Stimulated activated naive CD4-positive, alpha-beta T cell treated with Interleukin-2 at 50 U/mL for 16 hours (primary cell): ENCODE measurements at regions not wholly inside any gene's neighbourhood (a gene's known extent, or its start where the extent isn't known, plus 50 kb on each side); places are given as distances from the start of the nearest gene placed in this dataset.
"Not testable (repeated sequence)": the region's sequence is repeated elsewhere in the genome, so short reads cannot be mapped to it uniquely, and the experiment has no call there.

Experiments
- DNase-seq: peaks from one replicate; lab custom pipeline; 2025; lab: John Stamatoyannopoulos, UW

DNA sequence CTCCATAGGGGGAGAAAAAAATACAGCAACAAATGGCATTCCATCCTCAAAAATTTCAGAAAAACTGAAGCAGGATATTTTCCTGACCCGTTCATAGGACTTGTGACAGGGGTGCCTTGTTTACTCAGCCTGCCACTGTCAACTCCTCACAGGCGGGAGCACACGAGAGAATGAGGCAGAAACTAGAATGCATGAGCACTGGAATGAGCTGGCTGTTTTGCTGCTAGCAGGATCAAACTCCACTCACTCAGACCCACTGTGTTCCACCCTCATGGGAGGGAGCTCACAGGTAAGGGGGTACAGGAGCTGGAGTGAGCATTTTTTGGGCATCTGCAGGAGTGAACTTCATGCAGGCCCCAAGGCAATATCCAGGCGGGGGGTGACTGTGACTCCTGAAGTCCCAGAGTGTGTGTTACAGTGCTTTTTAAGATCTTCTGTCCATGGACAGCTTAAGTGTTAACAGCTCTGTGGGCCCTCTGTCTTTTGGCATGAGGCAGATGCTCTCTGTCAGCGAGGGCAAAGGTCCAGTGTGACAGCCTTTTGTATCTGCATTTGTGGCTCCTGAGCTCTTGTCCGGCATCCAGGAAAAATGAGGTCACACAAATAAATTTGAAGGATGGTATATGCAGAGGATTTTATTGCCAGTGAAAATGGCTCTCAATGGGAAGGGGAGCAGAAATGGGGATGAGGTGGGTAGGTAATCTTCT lies 905.7 kb upstream of the TENM4 start:
- no peak for DNase-seq

DNA sequence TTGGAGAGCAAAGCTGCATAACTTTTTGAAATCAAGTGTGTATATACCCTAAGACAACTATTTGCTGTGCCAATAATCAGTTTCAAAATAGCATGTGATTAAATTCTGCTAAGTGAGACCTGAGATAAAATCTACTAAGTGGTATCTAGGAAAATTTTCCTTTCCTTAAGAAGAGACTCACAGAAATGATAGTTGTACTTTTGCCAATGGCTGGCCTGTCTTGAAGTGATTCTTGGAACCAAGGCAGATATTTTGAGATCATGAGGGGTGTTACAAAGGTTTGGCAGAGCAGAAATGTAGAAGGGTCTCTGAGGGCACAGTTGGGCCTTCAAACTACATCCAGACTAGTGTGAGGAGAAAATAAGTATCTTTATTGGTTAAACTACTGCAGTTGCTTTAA lies 902.6 kb upstream of the TENM4 start:
- DNase-seq: no peak

DNA sequence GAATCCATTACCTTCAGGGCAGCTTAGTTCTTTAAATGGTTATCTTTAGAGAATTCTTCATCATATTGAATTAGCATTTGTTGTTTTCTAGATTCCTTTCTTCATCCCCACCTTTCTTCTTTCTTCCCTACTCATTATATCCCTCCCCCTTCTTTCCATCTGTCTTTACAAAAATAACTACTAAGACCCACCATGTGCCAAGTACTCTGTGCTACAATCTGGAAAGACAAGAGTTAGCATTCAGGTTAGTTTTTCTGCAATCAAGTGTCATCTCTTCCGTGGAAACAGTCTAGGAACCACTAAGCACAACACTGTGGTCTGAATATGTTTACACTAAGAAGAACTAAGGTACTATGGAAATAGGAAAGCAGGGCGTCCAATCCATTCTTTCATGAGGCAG lies 897.4 kb upstream of the TENM4 start:
- DNase-seq: no peak

DNA sequence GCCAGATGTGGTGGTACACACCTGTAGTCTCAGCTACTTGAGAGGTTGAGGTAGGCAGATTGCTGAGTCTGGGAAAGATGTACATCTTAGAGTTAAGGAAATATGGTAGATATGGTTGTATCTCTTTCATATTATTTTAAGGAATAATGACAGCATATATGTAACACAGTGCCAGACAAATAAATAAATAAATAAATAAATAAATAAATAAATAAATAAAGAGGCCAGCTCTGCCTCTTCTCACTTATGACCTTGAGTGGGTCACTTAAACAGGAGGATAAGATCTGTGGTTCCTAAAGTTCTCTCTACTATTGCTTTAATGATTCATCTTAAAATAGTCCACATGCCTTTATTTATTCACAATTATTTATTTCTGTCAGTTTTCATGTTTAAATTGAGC lies 890.9 kb upstream of the TENM4 start:
- no peak for DNase-seq

DNA sequence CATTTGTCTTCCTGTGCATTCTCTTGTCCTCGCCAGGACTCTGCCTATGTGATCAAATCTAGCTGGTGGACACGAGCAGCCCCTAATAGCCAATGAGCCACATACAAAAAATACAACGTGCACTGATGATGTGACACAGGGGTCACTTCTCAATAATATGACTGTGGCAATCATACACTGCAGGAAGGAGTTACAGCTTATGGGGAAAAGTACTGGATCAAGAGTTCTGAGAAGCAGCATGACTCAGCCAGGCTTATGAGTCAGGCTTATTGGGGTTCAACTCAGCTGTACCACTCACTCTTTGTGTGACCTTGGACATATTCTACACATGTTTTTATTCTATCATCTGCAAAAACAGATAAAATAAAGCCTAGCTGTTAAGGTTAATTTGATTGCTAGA lies 889.4 kb upstream of the TENM4 start:
- no peak for DNase-seq

DNA sequence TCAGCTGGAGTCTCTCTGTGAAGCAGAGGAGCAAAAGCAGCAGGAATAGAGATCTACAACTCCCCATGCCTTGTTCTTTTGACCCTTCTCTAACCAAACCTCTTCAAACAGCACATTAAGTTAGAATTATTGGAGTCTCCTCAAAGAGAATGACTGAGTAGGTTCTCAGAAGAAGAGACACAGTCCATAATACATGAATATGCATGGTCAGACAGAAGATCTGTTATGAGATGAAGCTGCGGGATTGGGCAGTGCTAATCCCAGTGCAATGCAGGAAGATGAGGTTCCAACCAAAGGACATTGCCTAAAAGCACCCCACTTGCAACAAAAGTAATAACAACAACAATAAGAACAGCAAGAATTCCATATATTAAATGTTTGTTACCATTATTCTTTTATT lies 887.9 kb upstream of the TENM4 start:
- no peak for DNase-seq

DNA sequence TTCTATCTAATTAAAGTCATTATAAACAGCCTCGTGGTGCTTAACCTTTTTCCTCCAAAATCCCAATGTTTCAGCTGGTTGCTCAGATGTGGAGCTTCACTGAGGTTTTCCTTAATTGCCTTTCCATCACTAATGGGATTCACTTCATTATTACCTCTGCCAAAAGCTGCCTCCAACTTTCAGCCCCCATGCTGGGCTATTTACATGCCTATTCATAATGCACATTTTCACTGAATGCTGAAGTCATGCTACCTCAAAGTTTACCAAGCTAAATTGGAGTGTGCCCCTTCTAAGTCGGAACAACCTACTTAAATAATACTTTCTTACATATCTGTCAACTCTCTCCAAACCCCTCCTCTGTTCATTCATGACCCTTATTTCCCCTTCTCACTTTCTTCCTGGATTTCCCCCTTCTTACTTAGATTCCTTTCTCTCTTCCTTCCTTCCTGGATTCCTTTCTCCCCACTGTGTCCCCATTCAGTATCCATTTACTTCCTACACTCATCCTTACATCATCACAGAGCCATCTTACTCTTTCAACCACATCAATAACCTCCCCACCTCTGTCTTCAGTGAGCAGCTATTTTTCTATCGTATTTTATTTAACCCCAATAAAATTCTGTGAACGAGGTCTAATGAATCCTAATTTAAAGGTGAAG lies 887.3 kb upstream of the TENM4 start:
- DNase-seq: no peak

DNA sequence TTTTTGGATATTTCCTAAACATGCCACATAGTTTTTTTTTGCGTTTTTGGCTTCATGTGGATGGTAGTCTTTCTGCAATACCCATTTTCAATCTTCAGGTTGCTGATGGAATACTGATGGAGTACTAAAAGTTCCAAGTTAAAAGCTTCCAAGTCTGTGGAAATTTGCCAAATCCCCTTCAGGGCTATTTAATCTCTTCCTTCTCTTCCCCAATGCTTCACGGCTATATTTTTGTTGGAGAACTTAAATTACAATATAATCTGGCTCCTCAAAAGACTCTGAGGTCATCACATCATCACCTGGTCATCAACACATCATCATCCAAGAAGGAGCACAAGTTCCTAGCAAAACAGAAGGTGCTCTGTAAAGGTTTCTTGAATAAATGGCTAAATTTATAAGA lies 881.0 kb upstream of the TENM4 start:
- DNase-seq: no peak

DNA sequence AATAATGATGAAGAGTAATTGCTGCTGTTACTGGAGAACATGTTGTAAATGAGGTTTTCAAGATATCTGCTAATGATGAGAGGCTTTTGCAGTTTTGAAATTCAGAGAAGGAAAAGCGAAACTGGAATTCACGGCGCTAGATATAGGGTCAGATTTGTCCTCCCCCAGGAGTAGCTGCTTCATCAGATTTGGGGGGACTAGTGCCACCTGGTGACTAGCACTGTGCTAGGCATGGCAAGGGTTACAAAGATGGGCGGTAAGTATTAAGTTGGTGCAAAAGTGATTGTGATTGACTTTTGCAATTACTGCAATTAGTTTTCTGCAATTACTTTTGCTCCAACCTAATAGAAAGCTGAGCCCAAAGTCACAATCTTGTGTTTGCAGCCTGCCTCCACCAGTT lies 879.9 kb upstream of the TENM4 start:
- DNase-seq: no peak

DNA sequence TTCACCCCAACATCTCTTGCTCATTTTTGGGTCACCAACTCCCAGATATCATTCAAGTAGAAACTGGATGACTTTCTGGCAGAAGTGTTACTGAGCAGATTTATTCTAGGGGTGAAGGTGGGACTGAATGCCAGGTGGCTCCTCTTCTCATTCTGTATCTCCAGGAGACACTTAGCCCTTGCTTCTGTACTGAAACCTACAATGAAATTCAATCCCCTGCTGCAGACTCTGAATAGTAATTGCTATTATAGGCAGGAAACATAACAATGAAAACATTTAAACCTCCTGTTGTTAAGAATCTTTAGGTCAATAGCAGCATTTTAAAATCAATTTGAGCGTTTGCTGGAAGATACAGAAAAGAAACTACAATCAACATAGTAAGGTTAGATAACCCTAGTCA lies 879.4 kb upstream of the TENM4 start:
- DNase-seq: no peak

DNA sequence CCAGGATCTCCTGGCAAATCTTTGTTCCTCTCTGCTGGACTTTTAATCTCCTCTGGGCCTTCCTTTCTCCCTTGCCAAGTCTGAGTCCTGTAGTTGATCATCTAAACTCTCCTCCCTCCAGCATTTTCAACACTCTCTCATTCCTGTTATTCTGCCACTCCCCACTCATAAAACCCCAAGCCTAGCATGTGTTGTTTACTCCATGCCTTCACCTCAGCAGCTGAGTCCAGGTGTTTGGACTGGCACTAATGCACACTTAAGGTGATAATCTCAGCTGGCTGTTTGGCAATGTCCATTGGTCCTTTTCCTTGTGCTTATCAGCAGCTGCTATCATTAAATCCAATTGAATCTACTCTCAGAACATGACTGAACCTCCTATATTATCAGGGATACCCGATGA lies 876.8 kb upstream of the TENM4 start:
- no peak for DNase-seq

DNA sequence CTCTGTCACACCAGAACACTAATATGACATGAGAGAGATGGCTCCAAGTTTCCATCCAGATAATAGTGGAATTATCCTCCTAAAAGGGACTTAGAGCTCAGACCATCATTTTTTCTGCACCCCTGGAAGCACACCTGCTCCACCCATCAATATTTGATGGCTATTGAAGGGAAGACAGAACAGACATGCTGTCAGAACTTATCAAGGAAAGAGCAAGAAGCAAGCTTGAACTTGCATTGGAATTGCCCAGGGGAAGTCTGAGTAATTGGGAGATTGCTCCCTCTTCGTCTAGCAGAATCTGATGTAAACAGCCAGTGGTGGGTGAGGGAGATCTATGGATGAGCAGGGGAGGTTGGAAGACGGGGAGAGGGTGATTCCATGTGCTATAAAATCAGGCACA lies 874.4 kb upstream of the TENM4 start:
- DNase-seq: no peak

DNA sequence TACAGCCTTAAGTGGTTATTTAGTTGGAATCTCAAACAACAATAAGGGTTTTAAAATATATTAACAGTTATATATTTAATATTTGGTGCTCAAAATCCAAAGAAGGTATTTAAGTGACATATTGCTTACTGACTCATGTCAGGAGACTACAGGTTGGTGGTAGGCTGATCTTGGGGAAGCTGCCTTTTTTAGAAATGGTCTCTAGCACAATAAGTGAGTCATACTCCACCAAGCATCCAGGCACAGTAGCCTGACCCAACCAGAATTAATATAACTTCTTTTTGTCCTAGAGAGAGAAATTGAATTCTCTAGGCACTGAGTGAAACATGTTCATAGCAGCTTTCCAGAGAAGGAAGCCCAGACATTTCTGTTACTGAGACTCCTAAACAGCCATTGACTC lies 868.5 kb upstream of the TENM4 start:
- DNase-seq: no peak

DNA sequence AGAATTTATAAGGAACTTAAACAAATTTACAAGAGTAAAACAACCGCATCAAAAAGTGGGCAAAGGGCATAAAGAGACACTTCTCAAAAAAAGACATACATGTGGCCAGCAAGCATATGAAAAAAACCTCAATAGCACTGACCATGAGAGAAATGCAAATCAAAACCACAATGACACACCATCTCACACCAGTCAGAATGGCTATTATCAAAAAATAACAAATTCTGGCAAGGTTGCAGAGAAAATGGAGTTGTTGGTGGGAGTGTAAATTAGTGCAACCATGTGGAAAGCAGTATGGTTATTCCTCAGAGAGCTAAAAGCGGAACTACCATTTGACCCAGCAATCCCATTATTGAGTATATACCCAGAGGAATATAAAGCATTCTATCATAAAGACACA lies 866.8 kb upstream of the TENM4 start:
- DNase-seq: no peak

DNA sequence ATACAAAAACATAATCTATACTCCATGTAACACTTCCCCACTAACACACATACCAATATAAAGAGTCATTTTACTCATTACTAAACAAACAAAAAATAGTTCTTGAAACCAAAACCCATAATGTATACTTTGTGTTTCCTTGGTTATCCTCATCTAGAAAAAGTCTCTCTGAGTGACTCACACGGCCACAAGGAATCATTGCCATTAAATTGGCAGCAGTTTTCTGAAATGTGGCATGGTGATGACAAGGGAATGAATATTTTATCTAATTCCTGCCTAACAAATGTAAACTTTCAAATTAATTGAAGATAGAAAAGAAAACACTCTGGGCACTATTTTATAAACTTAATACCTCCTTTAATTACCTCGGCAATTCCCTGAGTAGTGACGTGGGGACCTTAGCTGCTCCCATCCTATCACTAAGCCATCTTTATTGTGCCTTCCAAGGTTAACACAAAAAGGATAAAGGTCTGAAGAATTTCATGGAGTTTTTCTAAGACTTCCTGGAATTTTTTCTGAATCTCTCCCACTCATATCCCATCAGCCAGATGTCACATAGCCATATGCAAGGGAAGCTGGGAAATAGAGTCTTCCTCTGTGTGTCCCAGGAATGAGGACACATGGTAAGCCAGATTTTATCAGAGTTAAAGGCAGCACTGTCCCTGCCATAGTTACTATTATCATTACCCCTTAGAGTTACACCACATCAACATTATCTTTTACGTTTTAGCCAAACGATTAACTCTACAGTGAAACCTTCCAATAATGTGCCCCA lies 857.2 kb upstream of the TENM4 start:
- DNase-seq: no peak

DNA sequence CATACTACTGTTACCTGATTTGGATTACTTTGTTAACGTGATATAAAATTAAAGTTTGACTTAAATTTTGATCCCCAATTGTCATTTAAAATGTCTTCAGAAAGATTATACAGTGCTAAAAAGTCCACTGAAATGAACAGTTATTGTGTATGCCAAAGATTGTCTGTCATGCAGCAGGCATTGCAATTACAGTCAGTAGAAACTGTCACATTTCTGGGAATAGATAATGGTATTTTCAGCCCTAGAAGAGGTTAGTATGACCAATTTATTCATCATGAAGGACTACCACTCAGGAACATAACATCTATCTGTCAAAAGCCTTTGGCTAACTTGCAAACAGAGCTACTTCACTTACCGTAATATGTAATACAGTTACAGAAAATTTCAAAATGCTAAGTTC lies 852.5 kb upstream of the TENM4 start:
- no peak for DNase-seq

DNA sequence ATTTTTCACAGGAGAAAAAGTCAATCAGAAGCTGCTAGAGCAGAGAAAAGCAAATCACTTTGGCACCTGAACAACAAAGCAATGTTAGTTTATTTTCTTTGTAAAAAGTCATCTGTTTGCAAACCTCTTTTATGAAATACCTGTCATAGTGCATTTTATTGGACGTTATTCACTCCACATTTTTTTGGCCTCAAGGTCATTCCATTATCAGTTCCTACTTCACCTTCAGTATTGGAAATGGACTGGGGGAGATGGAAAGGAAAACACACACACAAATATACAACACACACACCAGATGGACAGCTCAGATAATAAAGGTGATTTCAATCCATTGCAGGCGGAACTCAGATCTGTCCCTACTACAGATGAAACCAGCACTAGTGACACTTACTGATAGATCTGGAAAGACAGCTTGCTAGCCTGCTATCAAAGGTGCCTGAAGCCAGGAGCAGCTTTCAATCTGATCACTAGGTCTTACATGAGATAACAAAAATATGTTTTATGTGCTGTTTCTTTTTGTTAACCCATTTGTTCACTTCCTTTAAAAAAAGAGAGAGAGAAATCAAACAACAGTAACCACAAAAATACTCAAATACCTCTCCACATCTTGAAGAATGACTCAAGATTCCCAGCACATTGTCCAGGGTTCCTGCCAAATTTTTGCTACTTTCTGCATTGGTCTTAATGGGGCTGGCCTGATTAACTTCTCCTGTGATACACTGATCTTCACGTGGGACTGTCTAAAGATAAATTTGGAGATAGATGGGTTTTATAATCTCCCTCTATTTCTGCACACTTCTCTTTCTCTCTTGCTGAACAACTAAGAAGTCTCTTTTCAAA lies 844.3 kb upstream of the TENM4 start:
- no peak for DNase-seq

DNA sequence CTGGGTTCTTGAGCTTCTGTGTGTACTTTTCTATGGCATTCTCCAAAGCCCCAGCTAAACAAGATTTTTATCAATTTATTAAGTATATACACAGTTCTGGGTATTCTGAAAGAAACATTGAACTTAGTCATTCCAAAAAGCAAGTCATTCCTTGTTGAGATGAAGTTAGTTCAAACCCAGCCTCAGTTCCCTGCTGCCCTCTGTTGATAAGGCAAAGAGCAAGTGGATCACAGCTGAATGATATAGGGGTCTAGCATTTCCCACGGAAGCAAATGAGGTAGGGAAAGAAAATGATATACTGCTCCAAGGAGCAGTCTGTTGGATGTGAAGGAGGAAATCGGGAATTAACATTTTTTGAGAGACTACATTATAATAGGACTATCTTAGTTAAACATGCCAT lies 841.8 kb upstream of the TENM4 start:
- DNase-seq: no peak

DNA sequence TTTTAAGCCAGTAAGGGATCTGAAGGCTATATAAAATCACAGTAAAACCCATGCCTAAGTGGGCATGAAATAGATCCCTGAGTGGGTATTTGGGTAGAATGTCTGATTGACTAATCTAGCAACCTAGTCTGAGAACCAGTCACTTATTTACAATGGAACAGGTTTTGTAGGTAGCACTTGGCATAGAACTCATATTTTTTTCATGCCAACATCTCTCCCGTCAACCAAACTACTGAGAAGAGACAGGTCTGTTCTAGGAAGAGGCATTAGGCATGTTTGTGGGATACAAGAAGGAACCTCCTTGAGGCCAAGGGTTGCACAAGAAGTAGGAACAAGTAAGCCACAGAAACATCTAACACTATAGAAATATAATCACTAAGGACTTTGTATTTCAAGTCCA lies 840.4 kb upstream of the TENM4 start:
- DNase-seq: no peak

DNA sequence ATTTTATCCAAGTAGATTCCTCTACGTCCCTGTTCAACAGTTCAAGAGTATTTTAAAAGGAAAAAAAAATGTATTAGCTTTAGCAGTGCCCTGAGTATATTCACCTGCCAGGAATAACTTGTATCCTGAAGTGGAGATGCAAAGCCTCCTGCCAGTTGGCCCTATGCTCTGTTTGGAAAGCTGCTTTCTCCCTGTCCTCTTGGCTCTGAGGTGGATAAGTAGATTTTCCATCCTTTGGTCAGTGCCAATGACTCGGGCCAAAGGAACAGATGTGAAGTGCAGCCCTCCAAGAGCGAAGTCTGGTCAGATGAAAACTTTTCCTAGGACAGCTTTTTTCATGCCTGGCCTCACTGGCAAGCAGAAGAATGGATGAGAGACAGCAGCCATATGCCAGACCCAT lies 839.9 kb upstream of the TENM4 start:
- DNase-seq: no peak

DNA sequence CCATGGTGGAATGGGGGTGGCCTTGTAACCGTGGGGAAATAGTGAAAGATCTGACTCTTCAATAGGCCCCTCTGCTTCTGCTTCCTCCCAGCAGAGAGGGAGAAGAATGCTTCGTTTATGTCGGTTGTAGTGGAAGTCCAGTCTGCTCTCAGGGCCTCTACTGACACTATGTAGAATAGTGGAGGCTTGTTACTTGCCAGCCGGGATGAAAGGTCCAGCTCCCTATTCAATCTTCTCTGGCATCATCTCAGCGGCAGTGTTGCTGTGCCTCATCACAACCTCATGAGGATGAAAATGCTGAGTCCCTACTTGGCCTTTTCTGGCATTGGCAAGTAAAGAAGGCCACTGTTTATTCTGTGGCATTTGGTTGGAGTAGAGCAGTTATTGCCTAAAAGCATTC lies 820.9 kb upstream of the TENM4 start:
- DNase-seq: no peak

DNA sequence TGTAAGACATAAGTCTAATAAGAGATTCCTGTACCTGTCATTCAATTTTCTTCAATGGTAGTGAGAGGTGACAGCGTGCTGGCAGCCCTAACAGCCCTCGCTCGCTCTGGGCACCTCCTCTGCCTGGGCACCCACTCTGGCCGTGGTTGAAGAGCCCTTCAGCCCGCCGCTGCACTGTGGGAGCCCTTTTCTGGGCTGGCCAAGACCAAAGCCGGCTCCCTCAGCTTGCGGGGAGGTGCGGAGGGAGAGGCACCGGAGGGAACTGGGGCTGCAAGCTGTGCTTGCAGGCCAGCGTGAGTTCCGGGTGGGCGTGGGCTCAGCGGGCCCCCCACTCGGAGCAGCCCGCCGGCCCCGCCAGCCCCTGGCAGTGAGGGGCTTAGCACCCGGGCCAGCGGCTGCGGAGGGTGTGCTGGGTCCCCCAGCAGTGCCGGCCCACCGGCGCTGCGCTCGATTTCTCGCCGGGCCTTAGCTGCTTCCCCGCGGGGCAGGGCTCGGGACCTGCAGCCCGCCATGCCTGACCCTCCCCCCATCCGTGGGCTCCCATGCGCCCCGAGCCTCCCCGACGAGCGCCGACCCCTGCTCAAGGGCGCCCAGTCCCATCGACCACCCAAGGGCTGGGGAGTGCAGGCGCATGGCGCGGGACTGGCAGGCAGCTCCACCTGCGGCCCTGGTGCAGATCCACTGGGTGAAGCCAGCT lies 816.6 kb upstream of the TENM4 start:
- not testable (repeated sequence) for DNase-seq
